OCI-LY7 (cell line): ENCODE measurements at regions not wholly inside any gene's neighbourhood (a gene's known extent, or its start where the extent isn't known, plus 50 kb on each side); places are given as distances from the start of the nearest gene placed in this dataset.
A peak's percentile ranks its signal among the peaks of the same experiment; 100 is the strongest.

Experiments
- BruUV-seq: library from RNA; stranded (reverse); fragments of 400-500 nt; replicated peaks from 2 replicates; lab custom pipeline; 2021; lab: Mats Ljungman, UMichigan
- CTCF ChIA-PET: fragments of 300-600 bp; sonication (Branson Sonifier 250); formaldehyde crosslinking; loops from one replicate; lab custom pipeline; 2022; ENCODE audit warnings: antibody characterized with exemption; ENCODE audit not compliant: unreplicated experiment; lab: Charles Lee
- POLR2A ChIA-PET: fragments of 300-600 bp; sonication (Branson Sonifier 250); formaldehyde crosslinking; loops from one replicate; lab custom pipeline; 2022; ENCODE audit warnings: antibody characterized with exemption; lab: Charles Lee
- DNase-seq: peaks from one replicate; pipeline ENCODE4 v3.0.0-alpha.2; 2015; ENCODE audit warnings: low spot score
- H2AFZ ChIP-seq: fragments of 200-600 bp; sonication (generic), shearing (Covaris generic); 2 replicates; pipeline ENCODE4 v1.6.1; 2014; ENCODE audit warnings: mild to moderate bottlenecking, antibody characterized with exemption, low read length, moderate library complexity
- H3K27ac ChIP-seq: fragments of 200-600 bp; sonication (generic); 2 replicates; pipeline ENCODE4 v1.5.1; 2014; ENCODE audit warnings: mixed run types, low read depth, mild to moderate bottlenecking, moderate library complexity, low read length, inconsistent platforms; ENCODE audit not compliant: poor library complexity, severe bottlenecking
- H3K36me3 ChIP-seq: fragments of 200-600 bp; sonication (generic); 2 replicates; pipeline ENCODE4 v1.6.1; 2014; ENCODE audit warnings: mild to moderate bottlenecking, antibody characterized with exemption, low read length, moderate library complexity, mixed read lengths; ENCODE audit not compliant: insufficient read depth
- H3K4me1 ChIP-seq: fragments of 200-600 bp; sonication (generic); 2 replicates; pipeline ENCODE4 v1.5.1; 2014; ENCODE audit warnings: mild to moderate bottlenecking, low read length; ENCODE audit not compliant: insufficient read depth, poor library complexity, severe bottlenecking
- H3K4me2 ChIP-seq: fragments of 200-600 bp; sonication (generic); 2 replicates; pipeline ENCODE4 v1.6.1; 2014; ENCODE audit warnings: mild to moderate bottlenecking, low read length
- H3K4me3 ChIP-seq: fragments of 200-600 bp; sonication (generic); 2 replicates; pipeline ENCODE4 v1.5.1; 2014; ENCODE audit warnings: mild to moderate bottlenecking, low read depth, low read length; ENCODE audit not compliant: poor library complexity, severe bottlenecking
- H3K79me2 ChIP-seq: fragments of 200-600 bp; sonication (generic); 2 replicates; pipeline ENCODE4 v1.6.1; 2016; ENCODE audit warnings: low read depth, mild to moderate bottlenecking, low read length, moderate library complexity, mixed read lengths; ENCODE audit not compliant: insufficient read depth
- H3K9me2 ChIP-seq: fragments of 200-600 bp; sonication (generic); 2 replicates; pipeline ENCODE4 v1.6.1; 2016; ENCODE audit warnings: mild to moderate bottlenecking, low read length, mixed read lengths; ENCODE audit not compliant: insufficient read depth
- H3K9me3 ChIP-seq: fragments of 200-600 bp; sonication (generic); 2 replicates; pipeline ENCODE4 v1.6.1; 2014; ENCODE audit warnings: mild to moderate bottlenecking, mixed run types, low read length, mixed read lengths
- H4K20me1 ChIP-seq: fragments of 200-600 bp; sonication (generic); 2 replicates; pipeline ENCODE4 v1.6.1; 2014; ENCODE audit warnings: mild to moderate bottlenecking, antibody characterized with exemption, low read length, moderate library complexity, mixed read lengths; ENCODE audit not compliant: insufficient read depth
- CTCF ChIP-seq: fragments of 200-600 bp; sonication (generic); conservative IDR thresholded peaks from 2 replicates; pipeline ENCODE4 v1.5.1; 2014; ENCODE audit warnings: mild to moderate bottlenecking, antibody characterized with exemption, low read length, moderate library complexity, mixed read lengths
- EZH2phosphoT487 ChIP-seq: fragments of 200-600 bp; sonication (generic); IDR thresholded peaks from 2 replicates; pipeline ENCODE4 v1.6.1; 2018; ENCODE audit warnings: low read depth, borderline replicate concordance, mild to moderate bottlenecking, mixed run types, antibody characterized with exemption, low read length, moderate library complexity, mixed read lengths
- intact Hi-C: fragments of 100-400 bp; cut with micrococcal nuclease; formaldehyde crosslinking; loops from one replicate; pipeline ENCODE4 v1.10.0; 2022; ENCODE audit not compliant: unreplicated experiment

- peak overlapping the region; percentile 16 for H2AFZ ChIP-seq
- DNase-seq, result no peak
- TF ChIP-seq EZH2phosphoT487 (no peak), CTCF (no peak)
- H3K27ac ChIP-seq, result no peak overlapping the region
- ChIA-PET POLR2A (interaction anchor here (0.6 to 1.2 kb wide), 3 partner anchors 9 to 184 kb away, joined by 3 to 6 read pairs (median 3); no protein-coding TSS in a partner anchor), CTCF (no interaction called here)
- H3K4me1 ChIP-seq, result peaks cover 15% of the 10 kb centered on the region
- peaks cover 17% of the 10 kb centered on the region; the same call in 1 of the 2 replicates for H3K9me3 ChIP-seq
- intact Hi-C loops, result no loop called here
- no TSS peak for BruUV-seq
- no peak overlapping the region for H3K4me3 ChIP-seq
- H3K79me2 ChIP-seq, result no peaks in the 10 kb centered on the region
- no peaks in the 10 kb centered on the region for H3K9me2 ChIP-seq
- H4K20me1 ChIP-seq, result no peaks in the 10 kb centered on the region
- no peak overlapping the region for H3K4me2 ChIP-seq
- H3K36me3 ChIP-seq, result no peaks in the 10 kb centered on the region
These were observed 164.5 kb upstream of the DYRK2 start for GRCh38 chr12:67483871-67484554.

GRCh38 chr12:67484791-67485480 is 163.6 kb upstream of the DYRK2 start:
- intact Hi-C loops, result no loop called here
- Histone ChIP-seq H3K79me2 (no peaks in the 10 kb centered on the region), H3K4me2 (no peak overlapping the region), H4K20me1 (no peaks in the 10 kb centered on the region), H3K4me1 (peaks cover 15% of the 10 kb centered on the region), H3K27ac (no peak overlapping the region), H3K36me3 (no peaks in the 10 kb centered on the region), H3K9me3 (peaks cover 21% of the 10 kb centered on the region; the same call in 1 of the 2 replicates), H3K9me2 (no peaks in the 10 kb centered on the region), H3K4me3 (no peak overlapping the region), H2AFZ (no peak overlapping the region)
- POLR2A ChIA-PET, result interaction anchor here (0.6 kb wide), 1 partner anchor 51 kb away, joined by 3 read pairs; no protein-coding TSS in a partner anchor
- CTCF ChIA-PET, result no interaction called here
- no TSS peak for BruUV-seq
- DNase-seq, result peak; percentile 28
- no peak for TF ChIP-seq EZH2phosphoT487
- no peak for TF ChIP-seq CTCF

GRCh38 chr12:67486671-67487070 is 161.9 kb upstream of the DYRK2 start:
- POLR2A ChIA-PET, result interaction anchor here (0.5 kb wide), 1 partner anchor 1670 kb away, joined by 5 read pairs; no protein-coding TSS in a partner anchor

More at GRCh38 chr12:67486671-67487070, 161.9 kb upstream of the DYRK2 start:
- H3K4me2 ChIP-seq, result no peak overlapping the region
- no peaks in the 10 kb centered on the region for H3K9me2 ChIP-seq
- H4K20me1 ChIP-seq, result no peaks in the 10 kb centered on the region
- no peak for TF ChIP-seq CTCF
- no peak for TF ChIP-seq EZH2phosphoT487
- no peaks in the 10 kb centered on the region for H3K36me3 ChIP-seq
- peaks cover 15% of the 10 kb centered on the region for H3K4me1 ChIP-seq
- H3K79me2 ChIP-seq, result no peaks in the 10 kb centered on the region
- BruUV-seq, result no TSS peak
- no peak for DNase-seq
- H3K27ac ChIP-seq, result no peak overlapping the region
- CTCF ChIA-PET, result no interaction called here
- peaks cover 21% of the 10 kb centered on the region; the same call in 1 of the 2 replicates for H3K9me3 ChIP-seq
- intact Hi-C loops, result no loop called here
- no peak overlapping the region for H2AFZ ChIP-seq
- H3K4me3 ChIP-seq, result no peak overlapping the region
